ENCODE measurements at regions not wholly inside any gene's neighbourhood (a gene's known extent, or its start where the extent isn't known, plus 50 kb on each side); places are given as distances from the start of the nearest gene placed in this dataset.

DNA sequence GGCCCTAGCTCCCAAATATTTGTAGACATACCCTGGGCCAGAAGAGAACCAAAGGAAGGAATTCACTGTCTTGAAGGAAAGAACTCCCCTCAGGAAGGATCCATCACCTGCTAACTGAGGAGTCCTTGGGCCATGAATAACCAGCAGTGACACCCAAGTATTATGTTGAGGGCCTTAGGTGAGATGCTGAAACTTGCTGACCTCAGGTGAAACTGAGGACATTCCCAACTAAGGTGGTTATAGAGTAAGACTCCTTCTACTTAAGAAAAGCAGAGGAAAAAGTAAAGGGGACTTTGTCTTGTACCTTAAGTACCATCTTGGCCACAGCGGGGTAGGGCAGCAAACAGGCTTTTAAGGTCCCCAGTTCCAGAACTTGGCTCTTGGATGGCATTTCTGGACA, 491.7 kb downstream of the C6orf118 start:
- no peak overlapping the region for H4K5ac ChIP-seq (ENCODE audit: insufficient read length, low read depth, low read length)
- H3K4me1 Mint-ChIP-seq = no peaks in the 10 kb centered on the region
- no peak overlapping the region for H2AK5ac ChIP-seq (ENCODE audit: insufficient read length, low read length)
- TF ChIP-seq, protein P1, sequence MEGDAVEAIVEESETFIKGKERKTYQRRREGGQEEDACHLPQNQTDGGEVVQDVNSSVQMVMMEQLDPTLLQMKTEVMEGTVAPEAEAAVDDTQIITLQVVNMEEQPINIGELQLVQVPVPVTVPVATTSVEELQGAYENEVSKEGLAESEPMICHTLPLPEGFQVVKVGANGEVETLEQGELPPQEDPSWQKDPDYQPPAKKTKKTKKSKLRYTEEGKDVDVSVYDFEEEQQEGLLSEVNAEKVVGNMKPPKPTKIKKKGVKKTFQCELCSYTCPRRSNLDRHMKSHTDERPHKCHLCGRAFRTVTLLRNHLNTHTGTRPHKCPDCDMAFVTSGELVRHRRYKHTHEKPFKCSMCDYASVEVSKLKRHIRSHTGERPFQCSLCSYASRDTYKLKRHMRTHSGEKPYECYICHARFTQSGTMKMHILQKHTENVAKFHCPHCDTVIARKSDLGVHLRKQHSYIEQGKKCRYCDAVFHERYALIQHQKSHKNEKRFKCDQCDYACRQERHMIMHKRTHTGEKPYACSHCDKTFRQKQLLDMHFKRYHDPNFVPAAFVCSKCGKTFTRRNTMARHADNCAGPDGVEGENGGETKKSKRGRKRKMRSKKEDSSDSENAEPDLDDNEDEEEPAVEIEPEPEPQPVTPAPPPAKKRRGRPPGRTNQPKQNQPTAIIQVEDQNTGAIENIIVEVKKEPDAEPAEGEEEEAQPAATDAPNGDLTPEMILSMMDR (conservative IDR thresholded peaks at IDR 0.05) = no peak
- no peaks in the 10 kb centered on the region for H3K79me2 ChIP-seq (ENCODE audit: insufficient read depth, low read length)
- no peaks in the 10 kb centered on the region; the same call in 1 of the 2 replicates for H3K27me3 ChIP-seq (ENCODE audit: insufficient read depth, low read length)
- no peak overlapping the region for H3K27ac Mint-ChIP-seq
- H3K9me3 ChIP-seq (ENCODE audit: control insufficient read depth, low read depth, low read length) = peaks cover 6% of the 10 kb centered on the region
- no peak for DNase-seq
- no CpG with 5 or more reads among the region's 1 CpG for WGBS (ENCODE audit: extremely low coverage, insufficient read length, low lambda C conversion rate)
- no peaks in the 10 kb centered on the region for H3K79me1 ChIP-seq (ENCODE audit: insufficient read depth, low read depth, low read length, poor library complexity, severe bottlenecking)
- H3K36me3 Mint-ChIP-seq (ENCODE audit: insufficient read depth in 1 of 3, low read depth in 3 of 3) = peaks cover 8 to 19% (median 18%) of the 10 kb centered on the region in 3 experiments
- H2BK120ac ChIP-seq (ENCODE audit: low read depth, low read length, poor library complexity, severe bottlenecking) = no peak overlapping the region
- no peak overlapping the region for H2BK20ac ChIP-seq (ENCODE audit: low read depth, low read length, poor library complexity, severe bottlenecking)
- H3T11ph ChIP-seq (ENCODE audit: low read length) = no peak overlapping the region
- no peak overlapping the region for H3K23ac ChIP-seq (ENCODE audit: insufficient read length, low read depth, low read length)
- no peak overlapping the region for H2AFZ ChIP-seq (ENCODE audit: low read length)
- no peak overlapping the region for H3K4ac ChIP-seq (ENCODE audit: low read depth, low read length)
- H3K9me3 Mint-ChIP-seq = peaks cover 16 to 25% of the 10 kb centered on the region in 2 experiments; a peak in 4 of 5 replicates
- no peak overlapping the region for H3K4me2 ChIP-seq (ENCODE audit: insufficient read depth, insufficient read length, low read length)
- H3K4me1 ChIP-seq (ENCODE audit: insufficient read depth, low read length) = no peaks in the 10 kb centered on the region
- H3K27me3 Mint-ChIP-seq (ENCODE audit: low read depth) = no peaks in the 10 kb centered on the region
- no peak overlapping the region for H3K9ac ChIP-seq (ENCODE audit: extremely low read depth, insufficient read length, low read length)
- H3K27ac ChIP-seq (ENCODE audit: insufficient read length, low read depth, low read length) = no peak overlapping the region
- no peak overlapping the region for H2BK5ac ChIP-seq (ENCODE audit: insufficient read length, low read length)
- H3K18ac ChIP-seq (ENCODE audit: insufficient read length, low read depth, low read length) = no peak overlapping the region
- no peaks in the 10 kb centered on the region for H3K23me2 ChIP-seq (ENCODE audit: insufficient read length, low read depth, low read length, poor library complexity, severe bottlenecking)
- H3K14ac ChIP-seq (ENCODE audit: insufficient read depth, low read length) = no peak overlapping the region
- H3K56ac ChIP-seq (ENCODE audit: insufficient read length, low read depth, low read length) = no peak overlapping the region
- H2BK15ac ChIP-seq (ENCODE audit: low read depth, low read length) = no peak overlapping the region
- H4K20me1 ChIP-seq (ENCODE audit: control insufficient read depth, insufficient read depth, insufficient read length) = no peaks in the 10 kb centered on the region
- H2BK12ac ChIP-seq (ENCODE audit: insufficient read length, low read depth, low read length) = no peak overlapping the region
- no peak overlapping the region for H3K4me3 Mint-ChIP-seq
- no peak overlapping the region for H4K8ac ChIP-seq (replicated peaks; ENCODE audit: insufficient read length, low read depth, low read length)
- H4K91ac ChIP-seq (ENCODE audit: insufficient read length, low read depth, low read length) = no peak overlapping the region

Measured in H9 (cell line).